NCI-H2227 (cell line): ENCODE measurements at regions not wholly inside any gene's neighbourhood (a gene's known extent, or its start where the extent isn't known, plus 50 kb on each side); places are given as distances from the start of the nearest gene placed in this dataset.

Experiments used
- DNase-seq: peaks from one replicate; lab custom pipeline; 2025; ENCODE audit not compliant: unreplicated experiment; lab: John Stamatoyannopoulos, UW

GRCh38 chr2:78420132-78420531 is 605.4 kb upstream of the REG3G start:
- no peak for DNase-seq

GRCh38 chr2:78423631-78424030 is 601.9 kb upstream of the REG3G start:
- no peak for DNase-seq

- DNase-seq = no peak
Measured at GRCh38 chr2:78427170-78427569, 598.3 kb upstream of the REG3G start.

DNA sequence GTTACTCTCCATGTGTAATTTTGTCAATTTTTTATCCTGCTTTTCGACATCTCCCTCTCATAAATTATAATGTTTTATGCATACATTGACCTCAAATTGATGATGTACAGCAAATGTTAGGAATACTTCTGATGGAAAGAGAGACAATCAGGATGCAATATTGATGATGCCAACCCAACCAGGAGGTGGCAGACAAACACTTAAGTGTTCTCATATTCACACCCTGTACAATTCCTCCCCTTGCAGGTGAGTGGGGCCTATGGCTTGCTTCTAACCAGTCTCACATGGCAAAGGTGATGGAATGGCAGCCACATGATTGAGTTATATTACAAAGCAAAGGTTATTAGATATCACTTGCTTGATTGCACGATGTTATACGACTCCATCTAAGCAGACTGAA is 594.3 kb upstream of the REG3G start:
- peak; percentile 14 for DNase-seq

GRCh38 chr2:78439122-78439521 is 586.4 kb upstream of the REG3G start:
- DNase-seq = no peak

- DNase-seq = no peak
Measured at GRCh38 chr2:78455586-78455985, 569.9 kb upstream of the REG3G start.

- DNase-seq = no peak
Measured at GRCh38 chr2:78457269-78457668, 568.2 kb upstream of the REG3G start.

- no peak for DNase-seq
Measured at GRCh38 chr2:78465707-78466106, 559.8 kb upstream of the REG3G start.

- DNase-seq = no peak
Measured at GRCh38 chr2:78476619-78477229, 548.8 kb upstream of the REG3G start.

DNA sequence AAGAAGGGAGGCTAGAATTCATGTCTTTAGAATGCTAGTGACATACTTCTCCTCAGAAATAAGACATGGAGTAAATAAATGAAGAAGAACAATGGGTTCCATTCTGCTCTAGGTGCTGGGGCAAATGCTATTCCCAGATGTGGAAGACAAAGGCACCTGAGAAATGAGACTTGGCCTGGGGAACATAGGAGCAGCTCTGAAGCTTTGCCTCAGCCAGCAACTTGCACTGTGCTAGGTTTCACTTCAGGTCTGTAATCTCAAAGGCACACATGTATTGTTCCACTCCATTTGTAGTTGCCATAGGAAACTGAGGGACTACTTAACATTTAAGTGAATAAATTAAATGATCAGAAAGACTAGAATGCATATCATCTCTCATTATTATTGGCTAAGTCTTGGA is 538.9 kb upstream of the REG3G start:
- DNase-seq = no peak

DNA sequence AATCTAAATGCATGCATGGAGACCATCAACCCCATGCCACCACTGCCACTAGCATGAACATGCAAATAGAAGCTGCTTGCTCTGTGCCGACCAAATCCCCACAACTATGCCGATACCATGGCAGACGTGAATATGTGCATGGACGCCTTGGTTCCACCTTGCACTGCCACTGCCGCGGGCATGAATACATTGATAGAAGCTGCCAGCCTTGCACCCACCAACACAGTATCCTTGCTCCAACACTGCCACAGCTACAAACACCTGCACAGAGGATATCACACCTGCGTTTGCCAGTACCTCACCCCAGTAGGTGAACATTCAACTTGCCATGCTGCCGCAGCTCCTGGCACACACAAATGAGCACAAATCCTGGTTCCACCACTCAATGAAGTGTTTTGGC is 527.4 kb upstream of the REG3G start:
- DNase-seq = no peak

DNA sequence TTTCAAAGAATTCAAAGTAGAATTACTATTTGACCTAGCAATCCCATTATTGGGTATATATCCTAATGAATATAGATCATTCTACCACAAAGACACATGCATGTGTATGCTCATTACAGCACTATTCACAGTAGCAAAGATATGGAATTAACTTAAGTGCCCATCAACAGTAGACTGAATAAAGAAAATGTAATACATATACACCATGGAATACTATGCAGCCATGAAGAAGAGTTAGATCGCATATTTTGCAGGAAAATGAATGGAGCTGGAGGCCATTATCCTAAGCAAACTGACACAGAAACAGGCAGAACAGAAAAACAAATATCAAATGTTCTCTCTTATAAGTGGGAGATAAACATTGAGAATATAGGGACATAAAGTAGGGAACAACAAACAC is 519.2 kb upstream of the REG3G start:
- DNase-seq = no peak

DNA sequence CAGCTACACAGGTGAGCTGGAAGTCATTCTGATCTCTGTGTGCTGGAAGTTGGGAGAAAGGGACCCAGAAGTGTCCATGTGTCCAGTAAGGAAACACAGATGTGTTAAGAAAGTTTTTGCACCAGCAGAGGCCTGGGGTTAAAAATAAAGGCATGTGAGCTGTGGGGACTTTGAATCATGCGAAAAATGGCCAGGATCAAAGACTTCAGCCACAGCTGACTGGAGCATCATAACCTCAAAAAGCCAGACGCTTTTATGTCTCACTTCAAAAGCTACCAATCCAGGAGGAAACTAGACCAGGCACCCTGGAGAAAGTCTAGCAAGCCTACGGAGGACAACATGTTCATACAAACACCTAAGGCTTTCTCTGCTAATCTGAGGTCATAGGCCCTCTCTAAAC is 503.6 kb upstream of the REG3G start:
- no peak for DNase-seq

- DNase-seq = no peak
Measured at GRCh38 chr2:78532762-78533379, 492.6 kb upstream of the REG3G start.

DNA sequence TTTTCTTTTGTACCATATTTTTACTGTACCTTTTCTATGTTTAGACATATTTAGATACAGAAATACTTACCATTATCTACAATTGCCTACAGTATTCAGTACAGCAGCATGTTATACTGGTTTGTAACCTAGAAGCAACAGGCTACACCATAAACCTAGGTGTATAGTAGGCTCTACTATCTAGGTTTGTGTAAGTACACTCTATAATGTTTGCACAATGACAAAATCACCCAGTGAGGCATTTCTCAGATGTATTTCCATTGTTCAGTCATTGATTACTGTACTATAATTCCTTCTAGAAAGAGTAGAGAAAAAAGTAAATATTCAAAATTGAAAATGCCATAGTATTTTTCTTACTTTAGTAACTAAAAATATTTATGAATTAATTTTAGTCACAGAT is 490.1 kb upstream of the REG3G start:
- no peak for DNase-seq

DNA sequence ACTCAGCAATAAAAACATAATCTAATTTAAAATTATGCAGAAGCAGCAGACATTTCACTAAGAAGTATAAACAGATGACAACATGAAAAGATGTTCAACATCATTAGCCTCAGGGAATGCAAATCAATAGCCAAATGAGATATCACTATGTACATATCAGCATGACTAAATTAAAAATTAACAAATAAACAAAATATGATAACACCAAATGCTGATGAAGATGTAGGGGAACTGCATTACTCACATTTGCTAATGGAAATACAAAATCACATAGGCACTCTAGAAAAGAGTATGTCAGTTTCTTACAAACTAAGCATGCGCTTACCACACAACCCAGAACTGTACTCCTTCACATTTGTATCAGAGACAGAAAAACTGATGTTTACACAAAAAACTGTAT is 487.2 kb upstream of the REG3G start:
- DNase-seq = no peak

DNA sequence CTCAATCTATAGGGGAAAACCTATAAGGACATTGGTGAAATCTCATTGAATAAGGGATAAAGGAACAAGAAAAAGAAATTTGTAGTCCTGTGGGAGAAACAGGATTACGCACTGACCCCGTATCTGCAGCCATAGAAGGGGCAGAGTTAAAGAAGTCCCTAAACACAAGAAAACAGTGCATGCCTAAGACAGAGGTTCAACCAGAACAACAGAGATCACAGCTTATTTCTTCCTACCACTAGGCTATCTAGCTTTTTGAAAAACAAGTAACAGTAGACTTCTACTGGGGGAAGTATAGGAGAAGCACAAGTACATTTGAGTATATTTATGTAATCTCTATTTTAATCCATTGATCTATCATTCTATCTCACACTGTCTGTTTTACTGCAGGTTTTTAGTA is 485.2 kb upstream of the REG3G start:
- DNase-seq = no peak

DNA sequence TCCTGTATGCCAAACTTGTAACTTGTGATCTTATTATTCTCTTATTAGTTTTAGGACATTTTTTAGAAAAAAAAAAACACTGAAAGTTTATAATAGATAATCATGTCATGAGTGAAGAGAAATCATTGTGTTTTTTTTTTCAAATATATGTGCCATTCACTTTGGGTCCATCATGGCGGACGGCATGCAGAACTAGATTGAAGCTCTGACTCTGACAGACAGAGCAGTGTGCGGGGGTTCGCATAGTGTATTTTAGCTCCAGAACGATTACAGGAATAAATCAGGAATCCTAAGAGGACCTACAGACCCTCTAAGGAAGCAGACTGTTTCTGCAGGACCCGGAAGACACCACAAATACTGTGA is 484.4 kb upstream of the REG3G start:
- no peak for DNase-seq

DNA sequence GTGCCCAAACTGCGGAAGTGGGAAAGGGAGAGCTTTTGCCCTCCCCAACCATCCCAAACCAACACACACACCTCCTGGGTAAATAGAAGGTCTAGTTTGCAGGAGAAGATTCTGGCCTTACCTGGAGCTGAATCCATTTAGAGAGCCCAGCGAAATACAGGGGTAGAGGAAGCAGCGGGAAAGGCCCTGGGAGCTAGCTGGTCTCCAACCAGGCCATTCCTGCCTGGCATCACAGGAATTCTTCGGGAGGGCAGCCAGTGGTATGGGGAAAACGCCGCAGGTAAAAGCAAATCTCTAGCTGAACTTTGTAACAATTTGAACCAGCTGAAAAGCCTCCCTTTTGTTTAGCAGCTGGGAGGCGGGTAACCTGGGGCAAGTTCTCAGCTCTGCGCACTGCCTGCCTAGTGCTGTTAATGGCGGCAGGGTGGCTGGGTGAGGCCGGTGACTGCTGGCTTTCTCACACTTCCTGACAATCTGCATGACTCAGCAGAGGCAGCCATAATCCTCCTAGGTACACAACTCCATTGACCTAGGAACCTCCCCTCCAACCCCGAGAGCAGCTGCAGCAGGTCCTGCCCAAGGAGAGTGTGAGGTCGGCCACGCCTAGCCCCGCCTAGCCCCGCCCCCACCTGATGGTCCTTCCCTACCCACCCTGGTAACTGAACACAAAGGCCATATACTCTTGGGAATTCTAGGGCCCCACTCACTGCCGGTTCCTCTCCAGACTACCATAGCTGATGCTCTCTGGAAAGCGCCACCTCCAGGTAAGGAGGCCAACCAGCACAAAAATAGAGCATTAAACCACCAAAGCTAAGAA is 483.8 kb upstream of the REG3G start:
- peak; percentile 26 for DNase-seq

- peak; percentile 33 for DNase-seq
Measured at GRCh38 chr2:78546843-78547242, 478.7 kb upstream of the REG3G start.

GRCh38 chr2:78549766-78550165 is 475.7 kb upstream of the REG3G start:
- no peak for DNase-seq

DNA sequence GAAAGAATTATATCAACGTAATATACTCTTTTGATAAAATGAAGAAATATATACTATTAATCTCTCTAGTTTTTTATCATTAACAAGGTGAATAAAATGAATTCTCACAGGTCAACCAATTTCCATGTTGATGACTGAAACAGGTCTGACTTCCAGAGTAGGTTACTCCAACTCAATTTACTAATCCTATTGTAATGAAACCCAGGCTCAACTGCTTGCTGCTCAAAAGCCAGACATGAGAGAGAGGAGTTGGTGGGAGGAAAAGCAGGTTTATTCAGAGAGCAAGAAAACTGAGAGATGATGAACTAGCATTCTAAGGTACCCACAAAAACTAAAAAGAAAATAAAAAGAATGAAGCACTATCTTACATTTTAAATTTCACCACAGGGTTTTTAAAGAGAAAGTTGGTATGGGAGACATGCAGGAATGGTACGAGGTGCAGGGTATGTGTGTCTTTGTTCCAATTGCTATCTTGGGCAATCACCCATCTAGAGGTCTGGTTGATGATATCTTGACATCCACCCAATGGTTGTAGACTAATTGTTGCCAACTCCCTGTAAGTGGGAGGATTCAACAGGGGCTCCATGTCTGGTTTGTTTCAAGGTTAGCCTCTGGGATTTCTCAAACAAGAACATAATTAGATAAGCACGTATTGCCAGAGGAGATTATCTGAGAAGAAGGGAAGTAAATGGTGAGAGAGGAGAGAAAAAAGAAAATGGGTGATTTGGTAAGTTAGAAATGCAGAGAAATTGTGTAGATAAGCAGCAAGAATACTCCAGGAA is 471.4 kb upstream of the REG3G start:
- no peak for DNase-seq
